Sigmoid colon (tissue), 6 donors: ENCODE measurements at regions not wholly inside any gene's neighbourhood (a gene's known extent, or its start where the extent isn't known, plus 50 kb on each side); places are given as distances from the start of the nearest gene placed in this dataset.

Source experiments
- DNase-seq: peaks from one replicate; pipeline ENCODE4 v3.0.0-alpha.2; 2019
- H3K27ac ChIP-seq, 4 donors: fragments of 200-600 bp; sonication (generic); one replicate each; pipeline ENCODE4 v1.5.1; 2016 to 2019; ENCODE audit warnings: mild to moderate bottlenecking in 1 of 4
- H3K27me3 ChIP-seq, 3 donors: fragments of 200-600 bp; sonication (generic); one replicate each; pipeline ENCODE4 v1.5.1; 2019; ENCODE audit warnings: mild to moderate bottlenecking in 1 of 3
- H3K36me3 ChIP-seq, 4 donors: fragments of 200-600 bp; sonication (generic); one replicate each; pipeline ENCODE4 v1.5.1; 2016 to 2019
- H3K4me1 ChIP-seq, 4 donors: fragments of 200-600 bp; sonication (generic); one replicate each; pipeline ENCODE4 v1.5.1; 2017 to 2019
- H3K4me3 ChIP-seq, 4 donors: fragments of 200-600 bp; sonication (generic); one replicate each; pipeline ENCODE4 v1.5.1; 2017 to 2019; ENCODE audit warnings: mild to moderate bottlenecking in 2 of 4, moderate library complexity in 1 of 4
- H3K9me3 ChIP-seq, 4 donors: fragments of 200-600 bp in 3 of 4; sonication (generic) in 3 of 4; one replicate each; pipeline versions ENCODE4 v1.5.1 to v1.6.1; 2013 to 2019
- CTCF ChIP-seq, 4 experiments: fragments of 450-650 bp in 3 of 4; fragments of 200-600 bp in 1 of 4; IDR thresholded peaks; one replicate each; pipeline ENCODE4 v1.5.1; 2016 to 2019; ENCODE audit warnings: antibody characterized with exemption in 4 of 4, mild to moderate bottlenecking in 3 of 4, moderate library complexity in 2 of 4
- EP300 ChIP-seq, 4 donors: sonication (generic); formaldehyde crosslinking; IDR thresholded peaks; one replicate each; pipeline ENCODE4 v1.6.1; 2017; ENCODE audit warnings: antibody characterized with exemption in 4 of 4
- POLR2A ChIP-seq, 2 donors: fragments of 450-650 bp; IDR thresholded peaks; one replicate each; pipeline ENCODE4 v1.6.1; 2016; ENCODE audit warnings: antibody characterized with exemption in 2 of 2, mild to moderate bottlenecking in 2 of 2, moderate library complexity in 2 of 2
- POLR2AphosphoS5 ChIP-seq, 4 donors: sonication (generic); formaldehyde crosslinking; IDR thresholded peaks; one replicate each; pipeline ENCODE4 v1.6.1; 2017; ENCODE audit warnings: antibody characterized with exemption in 4 of 4
- WGBS, 2 donors: extraction: QIAGEN DNeasy Blood & Tissue Kit; methylation state at CpG; one replicate each; pipeline ENCODE4 v1.1.7; 2013; 5-methylcytosine and 5-hydroxymethylcytosine counted together
- intact Hi-C: fragments of 100-400 bp; cut with DNase I; formaldehyde crosslinking; loops from one replicate; pipeline ENCODE4 v1.15.1; 2023
- donor health status: healthy with polysubstance abuse.
- donor health status: healthy.

GRCh38 chr7:16098058-16098457, 323.3 kb downstream of the CRPPA start:
- Histone ChIP-seq H3K4me3 (no peak overlapping the region), H3K27ac (no peak overlapping the region), H3K4me1 (no peaks in the 10 kb centered on the region), H3K36me3 (no peaks in the 10 kb centered on the region), H3K9me3 (peaks cover 0 to 4% (median 1%) of the 10 kb centered on the region in 4 donors), H3K27me3 (no peaks in the 10 kb centered on the region)
- no peak for DNase-seq
- intact Hi-C loops: no loop called here
- TF ChIP-seq CTCF (IDR thresholded peaks at IDR 0.05) (no peak), POLR2AphosphoS5 (IDR thresholded peaks at IDR 0.05) (no peak), POLR2A (IDR thresholded peaks at IDR 0.05) (no peak), EP300 (IDR thresholded peaks at IDR 0.05) (no peak)

GRCh38 chr7:16095171-16095950, 326.0 kb downstream of the CRPPA start:
- H3K27ac ChIP-seq: no peak overlapping the region
- WGBS, 2 donors: 75 to 76% methylated on average over 3 of the region's 3 CpGs
- TF ChIP-seq EP300 (IDR thresholded peaks at IDR 0.05): no peak
- TF ChIP-seq CTCF (IDR thresholded peaks at IDR 0.05): no peak
- TF ChIP-seq POLR2AphosphoS5 (IDR thresholded peaks at IDR 0.05): no peak
- TF ChIP-seq POLR2A (IDR thresholded peaks at IDR 0.05): no peak
- no peak for DNase-seq
- no peaks in the 10 kb centered on the region for H3K4me1 ChIP-seq
- H3K36me3 ChIP-seq: no peaks in the 10 kb centered on the region
- H3K4me3 ChIP-seq: no peak overlapping the region
- H3K9me3 ChIP-seq: no peaks in the 10 kb centered on the region
- intact Hi-C loops: no loop called here
- no peaks in the 10 kb centered on the region for H3K27me3 ChIP-seq

- Histone ChIP-seq H3K4me1 (no peaks in the 10 kb centered on the region), H3K4me3 (no peak overlapping the region), H3K9me3 (no peaks in the 10 kb centered on the region), H3K27me3 (no peaks in the 10 kb centered on the region), H3K36me3 (no peaks in the 10 kb centered on the region), H3K27ac (no peak overlapping the region)
- TF ChIP-seq POLR2A (IDR thresholded peaks at IDR 0.05) (no peak), POLR2AphosphoS5 (IDR thresholded peaks at IDR 0.05) (no peak), CTCF (IDR thresholded peaks at IDR 0.05) (no peak), EP300 (IDR thresholded peaks at IDR 0.05) (no peak)
- 73 to 94% methylated on average over 2 of the region's 2 CpGs for WGBS, 2 donors
- no peak for DNase-seq
- intact Hi-C loops: no loop called here
Observed at GRCh38 chr7:16094651-16095050, 326.7 kb downstream of the CRPPA start.

- H3K9me3 ChIP-seq: no peaks in the 10 kb centered on the region
- TF ChIP-seq CTCF (IDR thresholded peaks at IDR 0.05) (no peak), POLR2A (IDR thresholded peaks at IDR 0.05) (no peak), EP300 (IDR thresholded peaks at IDR 0.05) (no peak), POLR2AphosphoS5 (IDR thresholded peaks at IDR 0.05) (no peak)
- WGBS, 2 donors: 84% methylated on average over 2 of the region's 2 CpGs
- no peak for DNase-seq
- intact Hi-C loops: no loop called here
- no peaks in the 10 kb centered on the region for H3K4me1 ChIP-seq
- no peaks in the 10 kb centered on the region for H3K27me3 ChIP-seq
- no peaks in the 10 kb centered on the region for H3K36me3 ChIP-seq
- H3K4me3 ChIP-seq: no peak overlapping the region
- H3K27ac ChIP-seq: no peak overlapping the region
Observed at GRCh38 chr7:16092711-16093110, 328.6 kb downstream of the CRPPA start.
